Mesothelial cell of epicardium (in vitro differentiated cells): ENCODE measurements at regions not wholly inside any gene's neighbourhood (a gene's known extent, or its start where the extent isn't known, plus 50 kb on each side); places are given as distances from the start of the nearest gene placed in this dataset.

ENCODE experiments used
- DNase-seq, 2 experiments: peaks; one replicate each; pipeline ENCODE4 v3.0.0; 2021; ENCODE audit warnings: low spot score in 2 of 2; ENCODE audit not compliant: unreplicated experiment in 2 of 2
- H3K27ac Mint-ChIP-seq: 2 replicates; pipeline ENCODE4 v1.8.0; 2021; ENCODE audit warnings: mixed read lengths
- H3K27me3 Mint-ChIP-seq: 2 replicates; pipeline ENCODE4 v1.8.0; 2021; ENCODE audit warnings: low read depth, mixed read lengths
- H3K36me3 Mint-ChIP-seq: 2 replicates; pipeline ENCODE4 v1.8.0; 2021; ENCODE audit warnings: mixed read lengths
- H3K4me1 Mint-ChIP-seq: 2 replicates; pipeline ENCODE4 v1.8.0; 2021; ENCODE audit warnings: mixed read lengths
- H3K4me3 Mint-ChIP-seq: 2 replicates; pipeline ENCODE4 v1.8.0; 2021; ENCODE audit warnings: mild to moderate bottlenecking, moderate library complexity, mixed read lengths
- H3K9me3 Mint-ChIP-seq: 2 replicates; pipeline ENCODE4 v1.8.0; 2021; ENCODE audit warnings: mixed read lengths
- TF ChIP-seq, protein P1 (sequence below): fragments of 200-600 bp; sonication (generic); IDR thresholded peaks from one replicate; pipeline ENCODE4 v1.5.0; 2021; ENCODE audit warnings: antibody characterized with exemption; ENCODE audit not compliant: unreplicated experiment

DNA sequence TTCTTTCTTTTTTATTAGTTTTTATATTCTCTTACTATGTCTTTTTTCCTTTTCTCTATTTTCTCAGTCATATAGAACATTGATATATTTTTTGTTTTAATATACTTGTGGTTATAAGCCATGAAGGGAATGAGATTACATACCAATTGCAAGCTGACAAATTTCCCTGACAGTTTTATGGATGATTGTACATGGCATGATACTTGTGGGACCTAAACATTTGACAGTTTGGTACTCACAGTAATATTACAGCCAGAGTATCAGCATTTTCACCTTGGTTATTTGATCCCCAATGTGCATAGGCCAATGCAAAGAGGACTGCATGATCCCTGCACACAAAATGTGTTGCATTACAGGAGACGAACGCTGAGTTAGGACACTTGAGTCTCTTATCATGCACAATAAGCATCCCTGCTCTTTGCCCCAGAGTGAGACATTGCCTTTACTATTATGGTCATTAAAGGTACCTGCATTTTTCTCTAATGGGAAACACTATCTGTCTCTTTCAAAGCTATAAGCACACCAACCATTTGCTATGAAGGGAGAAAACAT is 713.4 kb upstream of the PCDH20 start:
- Mint-ChIP-seq H3K9me3 (peaks cover 22% of the 10 kb centered on the region), H3K27ac (no peak overlapping the region), H3K27me3 (no peaks in the 10 kb centered on the region), H3K36me3 (peaks cover 2% of the 10 kb centered on the region), H3K4me3 (no peak overlapping the region), H3K4me1 (no peaks in the 10 kb centered on the region)
- TF ChIP-seq, protein P1, sequence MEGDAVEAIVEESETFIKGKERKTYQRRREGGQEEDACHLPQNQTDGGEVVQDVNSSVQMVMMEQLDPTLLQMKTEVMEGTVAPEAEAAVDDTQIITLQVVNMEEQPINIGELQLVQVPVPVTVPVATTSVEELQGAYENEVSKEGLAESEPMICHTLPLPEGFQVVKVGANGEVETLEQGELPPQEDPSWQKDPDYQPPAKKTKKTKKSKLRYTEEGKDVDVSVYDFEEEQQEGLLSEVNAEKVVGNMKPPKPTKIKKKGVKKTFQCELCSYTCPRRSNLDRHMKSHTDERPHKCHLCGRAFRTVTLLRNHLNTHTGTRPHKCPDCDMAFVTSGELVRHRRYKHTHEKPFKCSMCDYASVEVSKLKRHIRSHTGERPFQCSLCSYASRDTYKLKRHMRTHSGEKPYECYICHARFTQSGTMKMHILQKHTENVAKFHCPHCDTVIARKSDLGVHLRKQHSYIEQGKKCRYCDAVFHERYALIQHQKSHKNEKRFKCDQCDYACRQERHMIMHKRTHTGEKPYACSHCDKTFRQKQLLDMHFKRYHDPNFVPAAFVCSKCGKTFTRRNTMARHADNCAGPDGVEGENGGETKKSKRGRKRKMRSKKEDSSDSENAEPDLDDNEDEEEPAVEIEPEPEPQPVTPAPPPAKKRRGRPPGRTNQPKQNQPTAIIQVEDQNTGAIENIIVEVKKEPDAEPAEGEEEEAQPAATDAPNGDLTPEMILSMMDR: no peak
- DNase-seq: no peak

DNA sequence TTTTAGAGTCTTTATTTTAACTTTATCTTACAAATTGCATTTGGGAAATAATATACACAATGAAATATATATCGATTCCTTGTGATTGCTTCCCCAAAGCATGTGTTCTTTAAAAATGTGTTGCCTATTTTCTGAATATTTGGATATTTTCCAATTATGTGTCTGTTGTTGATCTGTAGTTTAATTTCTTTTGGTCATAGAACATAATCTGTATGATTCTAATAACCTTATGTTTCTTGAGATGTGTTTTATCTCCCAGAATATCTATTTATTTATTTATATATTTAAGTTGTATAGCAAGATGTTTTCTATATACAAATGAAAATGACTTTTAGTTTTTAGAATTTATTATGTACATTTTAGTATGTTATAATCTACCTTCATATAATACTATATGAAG is 710.8 kb upstream of the PCDH20 start:
- H3K27me3 Mint-ChIP-seq: no peaks in the 10 kb centered on the region
- H3K27ac Mint-ChIP-seq: no peak overlapping the region
- TF ChIP-seq, protein P1: no peak
- H3K4me1 Mint-ChIP-seq: no peaks in the 10 kb centered on the region
- H3K36me3 Mint-ChIP-seq: peaks cover 2% of the 10 kb centered on the region
- DNase-seq: no peak
- no peak overlapping the region for H3K4me3 Mint-ChIP-seq
- peaks cover 18% of the 10 kb centered on the region for H3K9me3 Mint-ChIP-seq

DNA sequence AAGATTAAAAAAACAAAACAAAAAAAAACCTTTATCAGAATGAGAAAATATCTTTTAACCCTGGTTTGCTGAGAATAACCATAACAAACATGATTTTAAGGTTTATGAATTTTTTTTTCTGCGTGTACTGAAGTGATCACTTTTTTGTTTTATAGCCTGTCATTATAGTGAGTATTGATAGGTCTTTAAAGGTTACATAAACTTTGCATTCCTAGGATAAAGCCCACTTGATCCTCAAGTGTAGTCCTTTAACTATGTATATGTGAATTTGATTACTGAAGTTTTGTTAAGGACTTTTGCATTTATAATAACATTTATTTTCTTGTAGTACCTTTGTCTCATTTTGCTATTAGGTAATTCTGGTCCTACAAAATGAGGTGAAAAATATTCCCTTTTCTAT is 709.8 kb upstream of the PCDH20 start:
- no peaks in the 10 kb centered on the region for H3K27me3 Mint-ChIP-seq
- H3K9me3 Mint-ChIP-seq: peaks cover 9% of the 10 kb centered on the region
- H3K27ac Mint-ChIP-seq: no peak overlapping the region
- no peak for DNase-seq
- peaks cover 2% of the 10 kb centered on the region for H3K4me1 Mint-ChIP-seq
- H3K4me3 Mint-ChIP-seq: no peak overlapping the region
- TF ChIP-seq, protein P1: no peak
- H3K36me3 Mint-ChIP-seq: peaks cover 2% of the 10 kb centered on the region

DNA sequence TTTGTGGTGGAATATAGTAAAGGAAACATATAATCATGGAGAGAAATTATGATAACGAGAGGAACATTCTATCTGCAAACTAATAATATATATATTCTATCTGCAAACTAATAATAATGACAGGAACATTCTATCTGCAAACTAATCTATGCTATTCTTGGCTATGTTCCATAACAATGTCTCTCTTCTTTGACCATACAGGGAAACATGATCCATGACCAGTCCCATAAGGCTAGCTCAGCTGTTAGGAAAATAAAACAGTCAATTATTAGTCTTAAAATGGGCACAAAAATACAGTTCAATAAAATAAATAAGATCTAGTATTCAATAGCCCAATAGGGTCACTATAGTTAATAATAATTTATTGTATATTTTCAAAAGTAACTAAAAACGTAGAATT is 707.8 kb upstream of the PCDH20 start:
- Mint-ChIP-seq H3K27me3 (no peaks in the 10 kb centered on the region), H3K36me3 (peaks cover 1% of the 10 kb centered on the region), H3K9me3 (peaks cover 6% of the 10 kb centered on the region), H3K4me1 (peaks cover 6% of the 10 kb centered on the region), H3K4me3 (no peak overlapping the region), H3K27ac (no peak overlapping the region)
- DNase-seq: no peak
- TF ChIP-seq, protein P1: no peak

DNA sequence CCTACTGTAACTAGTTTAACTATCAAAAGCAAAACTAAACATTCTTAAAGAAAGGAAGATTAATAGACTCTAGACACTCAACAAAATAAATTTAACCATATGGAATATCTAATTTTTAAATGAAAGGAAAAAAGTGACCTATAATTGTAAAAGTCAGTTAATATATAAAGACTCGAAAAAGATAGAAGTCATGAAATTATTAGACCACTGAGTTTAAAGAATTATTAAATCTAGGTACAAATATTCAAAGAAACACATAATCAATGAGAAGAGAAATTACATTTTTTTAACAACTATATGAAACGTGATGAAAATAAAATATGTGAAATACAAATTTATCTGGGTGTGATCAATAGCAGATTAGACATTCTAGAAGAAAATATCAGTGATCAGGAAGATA is 706.8 kb upstream of the PCDH20 start:
- Mint-ChIP-seq H3K27me3 (no peaks in the 10 kb centered on the region), H3K4me3 (no peak overlapping the region), H3K27ac (no peak overlapping the region), H3K4me1 (peaks cover 6% of the 10 kb centered on the region), H3K36me3 (no peaks in the 10 kb centered on the region), H3K9me3 (peaks cover under 1% of the 10 kb centered on the region)
- TF ChIP-seq, protein P1: no peak
- DNase-seq: no peak
